H1 (cell line): ENCODE measurements at regions not wholly inside any gene's neighbourhood (a gene's known extent, or its start where the extent isn't known, plus 50 kb on each side); places are given as distances from the start of the nearest gene placed in this dataset.

Experiments used
- CBX5 ChIP-seq: fragments of 300-800, 300-1000 bp; sonication (generic); IDR thresholded peaks from 2 replicates; pipeline ENCODE4 v1.7.1; 2016; ENCODE audit warnings: antibody characterized with exemption, low read length, low read depth
- CEBPB ChIP-seq: IDR thresholded peaks from 2 replicates; pipeline ENCODE4 v1.6.1; 2012; ENCODE audit warnings: low read depth, low read length
- CHD7 ChIP-seq: fragments of 300-600 bp; sonication (generic); IDR thresholded peaks from 2 replicates; pipeline ENCODE4 v1.7.1; 2012; ENCODE audit warnings: low read length, moderate library complexity, mild to moderate bottlenecking, inconsistent platforms; ENCODE audit not compliant: insufficient replicate concordance
- CTCF ChIP-seq, 3 experiments: IDR thresholded peaks; 1 replicate in 2 of 3; 2 replicates in 1 of 3; pipeline versions ENCODE4 v1.5.1 to v1.6.1; 2011; ENCODE audit warnings: low read length in 3 of 3, mild to moderate bottlenecking in 3 of 3, inconsistent platforms in 2 of 3, low read depth in 1 of 3, moderate library complexity in 1 of 3; ENCODE audit not compliant: insufficient read depth in 1 of 3; ENCODE audit errors: control extremely low read depth in 1 of 3
- RAD21 ChIP-seq, 2 experiments: IDR thresholded peaks in 1 of 2; conservative IDR thresholded peaks in 1 of 2; 2 replicates each; pipeline ENCODE4 v1.6.1; 2011; ENCODE audit warnings: low read depth in 2 of 2, low read length in 2 of 2, improper control_type of control experiment in 1 of 2, inconsistent platforms in 1 of 2, mild to moderate bottlenecking in 1 of 2, moderate library complexity in 1 of 2
- SP1 ChIP-seq: IDR thresholded peaks from 2 replicates; pipeline ENCODE4 v1.6.1; 2011; ENCODE audit warnings: low read depth, low read length
- SP4 ChIP-seq: IDR thresholded peaks from 2 replicates; pipeline ENCODE4 v1.6.1; 2012; ENCODE audit warnings: low read length, inconsistent platforms
- TAF7 ChIP-seq: optimal IDR thresholded peaks from 2 replicates; pipeline ENCODE3; 2011; ENCODE audit warnings: low read depth, mild to moderate bottlenecking, inconsistent platforms, low read length, moderate library complexity, borderline replicate concordance
- TEAD4 ChIP-seq: IDR thresholded peaks from 2 replicates; pipeline ENCODE4 v1.6.1; 2012; ENCODE audit warnings: low read depth, low read length, inconsistent platforms, mixed read lengths

- TF ChIP-seq CHD7 (no peak), SP4 (no peak), TEAD4 (no peak), RAD21 (IDR thresholded peaks at IDR 0.05 in 1 of 2, conservative IDR thresholded peaks at IDR 0.05 in 1 of 2; ENCODE audit: low read depth in 2 of 2, low read length in 2 of 2) (no peak), CTCF (IDR thresholded peaks at IDR 0.05; ENCODE audit: control extremely low read depth in 1 of 3, insufficient read depth in 1 of 3, low read depth in 1 of 3, low read length in 3 of 3) (no peak), SP1 (no peak), CBX5 (no peak), CEBPB (no peak), TAF7 (no peak)
Observed at GRCh38 chr3:138890555-138891187, 55.9 kb upstream of the PIK3CB start (continued).
